H9 (cell line): ENCODE measurements at regions not wholly inside any gene's neighbourhood (a gene's known extent, or its start where the extent isn't known, plus 50 kb on each side); places are given as distances from the start of the nearest gene placed in this dataset.

ENCODE experiments used
- DNase-seq: peaks from one replicate; pipeline ENCODE4 v3.0.0-alpha.2; 2017
- H2AFZ ChIP-seq: one replicate; pipeline ENCODE4 v1.6.1; 2013; ENCODE audit warnings: mild to moderate bottlenecking, low read length, control low read depth, moderate library complexity
- H2AK5ac ChIP-seq: 2 replicates; pipeline ENCODE4 v1.6.1; 2013; ENCODE audit warnings: low read length, control low read depth, mixed read lengths; ENCODE audit not compliant: insufficient read length
- H2BK120ac ChIP-seq: one replicate; pipeline ENCODE4 v1.6.1; 2013; ENCODE audit warnings: low read depth, mild to moderate bottlenecking, low read length, control low read depth, inconsistent platforms; ENCODE audit not compliant: poor library complexity, severe bottlenecking
- H2BK12ac ChIP-seq: 2 replicates; pipeline ENCODE4 v1.6.1; 2013; ENCODE audit warnings: low read length, control low read depth, mixed read lengths, low read depth; ENCODE audit not compliant: insufficient read length
- H2BK15ac ChIP-seq: 2 replicates; pipeline ENCODE4 v1.6.1; 2013; ENCODE audit warnings: low read depth, low read length, control low read depth
- H2BK20ac ChIP-seq: one replicate; pipeline ENCODE4 v1.6.1; 2013; ENCODE audit warnings: low read depth, mild to moderate bottlenecking, low read length, control low read depth, inconsistent platforms; ENCODE audit not compliant: poor library complexity, severe bottlenecking
- H2BK5ac ChIP-seq: 2 replicates; pipeline ENCODE4 v1.6.1; 2013; ENCODE audit warnings: low read length, control low read depth, mixed read lengths; ENCODE audit not compliant: insufficient read length
- H3K14ac ChIP-seq: 2 replicates; pipeline ENCODE4 v1.6.1; 2013; ENCODE audit warnings: low read length, control low read depth; ENCODE audit not compliant: insufficient read depth
- H3K18ac ChIP-seq: 2 replicates; pipeline ENCODE4 v1.6.1; 2013; ENCODE audit warnings: low read depth, mild to moderate bottlenecking, mixed read lengths, low read length, control low read depth; ENCODE audit not compliant: insufficient read length
- H3K23ac ChIP-seq: 2 replicates; pipeline ENCODE4 v1.6.1; 2013; ENCODE audit warnings: low read length, control low read depth, mixed read lengths, low read depth; ENCODE audit not compliant: insufficient read length
- H3K23me2 ChIP-seq: 2 replicates; pipeline ENCODE4 v1.6.1; 2013; ENCODE audit warnings: low read depth, mild to moderate bottlenecking, mixed read lengths, low read length, control low read depth; ENCODE audit not compliant: insufficient read length, poor library complexity, severe bottlenecking
- H3K27ac ChIP-seq: 2 replicates; pipeline ENCODE4 v1.5.1; 2013; ENCODE audit warnings: low read length, control low read depth, mixed read lengths, low read depth; ENCODE audit not compliant: insufficient read length
- H3K27me3 ChIP-seq: 2 replicates; pipeline ENCODE4 v1.6.1; 2013; ENCODE audit warnings: low read length, control low read depth, inconsistent platforms; ENCODE audit not compliant: insufficient read depth
- H3K4ac ChIP-seq: 2 replicates; pipeline ENCODE4 v1.6.1; 2013; ENCODE audit warnings: low read depth, mild to moderate bottlenecking, control low read depth, inconsistent platforms, low read length, moderate library complexity
- H3K4me1 ChIP-seq: 2 replicates; pipeline ENCODE4 v1.6.1; 2013; ENCODE audit warnings: low read length, control low read depth, inconsistent platforms; ENCODE audit not compliant: insufficient read depth
- H3K4me2 ChIP-seq: 2 replicates; pipeline ENCODE4 v1.6.1; 2013; ENCODE audit warnings: low read length, control low read depth, mixed read lengths; ENCODE audit not compliant: insufficient read length, insufficient read depth
- H3K56ac ChIP-seq: 2 replicates; pipeline ENCODE4 v1.6.1; 2013; ENCODE audit warnings: low read depth, mild to moderate bottlenecking, mixed read lengths, low read length, control low read depth; ENCODE audit not compliant: insufficient read length
- H3K79me1 ChIP-seq: 2 replicates; pipeline ENCODE4 v1.6.1; 2013; ENCODE audit warnings: low read depth, mild to moderate bottlenecking, moderate library complexity, low read length, control low read depth, inconsistent platforms; ENCODE audit not compliant: insufficient read depth, poor library complexity, severe bottlenecking
- H3K79me2 ChIP-seq: 2 replicates; pipeline ENCODE4 v1.6.1; 2013; ENCODE audit warnings: low read length, control low read depth, inconsistent platforms; ENCODE audit not compliant: insufficient read depth
- H3K9ac ChIP-seq: 2 replicates; pipeline ENCODE4 v1.6.1; 2013; ENCODE audit warnings: low read length, control low read depth, mixed read lengths; ENCODE audit not compliant: insufficient read length; ENCODE audit errors: extremely low read depth
- H3K9me3 ChIP-seq: one replicate; pipeline ENCODE4 v1.6.1; 2013; ENCODE audit warnings: low read depth, low read length, inconsistent platforms; ENCODE audit not compliant: control insufficient read depth
- H3T11ph ChIP-seq: one replicate; pipeline ENCODE4 v1.6.1; 2013; ENCODE audit warnings: mild to moderate bottlenecking, low read length, control low read depth, inconsistent platforms
- H4K20me1 ChIP-seq: one replicate; pipeline ENCODE4 v1.6.1; 2013; ENCODE audit not compliant: control insufficient read depth, insufficient read length, insufficient read depth
- H4K5ac ChIP-seq: 2 replicates; pipeline ENCODE4 v1.6.1; 2013; ENCODE audit warnings: low read depth, mild to moderate bottlenecking, mixed read lengths, low read length, control low read depth; ENCODE audit not compliant: insufficient read length
- H4K8ac ChIP-seq: replicated peaks from 2 replicates; pipeline ENCODE4 v1.6.1; 2013; ENCODE audit warnings: low read length, control low read depth, mixed read lengths, low read depth; ENCODE audit not compliant: insufficient read length
- H4K91ac ChIP-seq: 2 replicates; pipeline ENCODE4 v1.6.1; 2013; ENCODE audit warnings: low read depth, mild to moderate bottlenecking, moderate library complexity, mixed read lengths, low read length, control low read depth; ENCODE audit not compliant: insufficient read length
- H3K27ac Mint-ChIP-seq, 3 experiments: 2 replicates in 2 of 3; 3 replicates in 1 of 3; pipeline ENCODE4 v1.8.0; 2020 to 2021; ENCODE audit warnings: mixed read lengths in 3 of 3, mild to moderate bottlenecking in 1 of 3, moderate library complexity in 1 of 3
- H3K27me3 Mint-ChIP-seq: 2 replicates; pipeline ENCODE4 v1.8.0; 2021; ENCODE audit warnings: low read depth, mild to moderate bottlenecking, moderate library complexity, mixed read lengths
- H3K36me3 Mint-ChIP-seq, 3 experiments: 2 replicates in 2 of 3; 3 replicates in 1 of 3; pipeline ENCODE4 v1.8.0; 2020 to 2021; ENCODE audit warnings: low read depth in 3 of 3, mixed read lengths in 3 of 3; ENCODE audit not compliant: insufficient read depth in 1 of 3
- H3K4me1 Mint-ChIP-seq, 2 experiments: 2 replicates each; pipeline ENCODE4 v1.8.0; 2020; ENCODE audit warnings: mixed read lengths in 2 of 2
- H3K4me3 Mint-ChIP-seq, 2 experiments: 2 replicates in 1 of 2; 3 replicates in 1 of 2; pipeline ENCODE4 v1.8.0; 2020 to 2021; ENCODE audit warnings: mild to moderate bottlenecking in 2 of 2, mixed read lengths in 2 of 2, moderate library complexity in 1 of 2
- H3K9me3 Mint-ChIP-seq, 2 experiments: 2 replicates in 1 of 2; 3 replicates in 1 of 2; pipeline ENCODE4 v1.8.0; 2020; ENCODE audit warnings: mild to moderate bottlenecking in 2 of 2, mixed read lengths in 2 of 2, moderate library complexity in 1 of 2
- WGBS: extraction: QIAGEN DNeasy Blood & Tissue Kit; methylation state at CpG from one replicate; pipeline ENCODE4 v1.1.7; 2013; ENCODE audit warnings: missing lambda C conversion rate, low lambda C conversion rate, mixed read lengths; ENCODE audit not compliant: insufficient read length; ENCODE audit errors: extremely low coverage; 5-methylcytosine and 5-hydroxymethylcytosine counted together
- TF ChIP-seq, protein P1 (sequence below): fragments of 200-600 bp; sonication (generic); conservative IDR thresholded peaks from 3 replicates; pipeline ENCODE4 v1.8.0; 2021; ENCODE audit warnings: antibody characterized with exemption, mild to moderate bottlenecking

DNA sequence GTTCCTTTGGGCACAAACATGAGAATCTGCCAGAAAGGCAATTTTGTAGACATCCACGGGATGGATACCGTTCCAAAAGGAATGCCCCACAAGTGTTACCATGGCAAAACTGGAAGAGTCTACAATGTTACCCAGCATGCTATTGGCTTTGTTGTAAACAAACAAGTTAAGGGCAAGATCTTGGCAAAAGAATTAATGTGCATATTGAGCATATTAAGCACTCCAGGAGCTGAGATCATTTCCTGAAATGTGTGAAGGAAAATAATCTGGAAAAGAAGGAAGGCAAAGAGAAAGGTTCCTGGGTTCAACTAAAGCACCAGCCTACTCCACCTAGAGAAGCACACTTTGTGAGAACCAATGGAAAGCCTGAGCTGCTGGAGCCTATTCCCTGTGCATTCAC lies 103.9 kb upstream of the ARG1 start:
- H3K18ac ChIP-seq = no peak overlapping the region
- no peak overlapping the region for H4K5ac ChIP-seq
- TF ChIP-seq, protein P1, sequence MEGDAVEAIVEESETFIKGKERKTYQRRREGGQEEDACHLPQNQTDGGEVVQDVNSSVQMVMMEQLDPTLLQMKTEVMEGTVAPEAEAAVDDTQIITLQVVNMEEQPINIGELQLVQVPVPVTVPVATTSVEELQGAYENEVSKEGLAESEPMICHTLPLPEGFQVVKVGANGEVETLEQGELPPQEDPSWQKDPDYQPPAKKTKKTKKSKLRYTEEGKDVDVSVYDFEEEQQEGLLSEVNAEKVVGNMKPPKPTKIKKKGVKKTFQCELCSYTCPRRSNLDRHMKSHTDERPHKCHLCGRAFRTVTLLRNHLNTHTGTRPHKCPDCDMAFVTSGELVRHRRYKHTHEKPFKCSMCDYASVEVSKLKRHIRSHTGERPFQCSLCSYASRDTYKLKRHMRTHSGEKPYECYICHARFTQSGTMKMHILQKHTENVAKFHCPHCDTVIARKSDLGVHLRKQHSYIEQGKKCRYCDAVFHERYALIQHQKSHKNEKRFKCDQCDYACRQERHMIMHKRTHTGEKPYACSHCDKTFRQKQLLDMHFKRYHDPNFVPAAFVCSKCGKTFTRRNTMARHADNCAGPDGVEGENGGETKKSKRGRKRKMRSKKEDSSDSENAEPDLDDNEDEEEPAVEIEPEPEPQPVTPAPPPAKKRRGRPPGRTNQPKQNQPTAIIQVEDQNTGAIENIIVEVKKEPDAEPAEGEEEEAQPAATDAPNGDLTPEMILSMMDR = no peak
- no peaks in the 10 kb centered on the region for H3K79me1 ChIP-seq
- DNase-seq = no peak
- no peak overlapping the region for H3T11ph ChIP-seq
- H2BK12ac ChIP-seq = no peak overlapping the region
- H3K27ac ChIP-seq = no peak overlapping the region
- H3K4me3 Mint-ChIP-seq = no peak overlapping the region
- H2BK5ac ChIP-seq = no peak overlapping the region
- no peaks in the 10 kb centered on the region for H3K27me3 Mint-ChIP-seq
- H3K56ac ChIP-seq = no peak overlapping the region
- H2AK5ac ChIP-seq = no peak overlapping the region
- H4K8ac ChIP-seq = no peak overlapping the region
- H3K4me2 ChIP-seq = no peak overlapping the region
- H3K36me3 Mint-ChIP-seq = peaks cover 2 to 4% (median 4%) of the 10 kb centered on the region in 3 experiments; a peak in 6 of 7 replicates
- H4K20me1 ChIP-seq = no peaks in the 10 kb centered on the region
- no peak overlapping the region for H3K23ac ChIP-seq
- H3K9ac ChIP-seq = no peak overlapping the region
- no peak overlapping the region for H3K27ac Mint-ChIP-seq
- no peak overlapping the region for H2BK120ac ChIP-seq
- H2AFZ ChIP-seq = no peak overlapping the region
- no peak overlapping the region for H4K91ac ChIP-seq
- H3K9me3 ChIP-seq = no peaks in the 10 kb centered on the region
- no peaks in the 10 kb centered on the region for H3K23me2 ChIP-seq
- H3K79me2 ChIP-seq = no peaks in the 10 kb centered on the region
- H2BK15ac ChIP-seq = no peak overlapping the region
- no CpG with 5 or more reads among the region's 2 CpGs for WGBS
- H3K9me3 Mint-ChIP-seq = peaks cover 4 to 10% of the 10 kb centered on the region in 2 experiments
- no peaks in the 10 kb centered on the region; the same call in 1 of the 2 replicates for H3K27me3 ChIP-seq
- no peak overlapping the region for H3K14ac ChIP-seq
- H3K4ac ChIP-seq = no peak overlapping the region
- H3K4me1 ChIP-seq = no peaks in the 10 kb centered on the region
- peaks cover 0 to 8% of the 10 kb centered on the region in 2 experiments; a peak in 1 of 4 replicates for H3K4me1 Mint-ChIP-seq
- H2BK20ac ChIP-seq = no peak overlapping the region
